Fibroblast of pulmonary artery (primary cell): ENCODE measurements at regions not wholly inside any gene's neighbourhood (a gene's known extent, or its start where the extent isn't known, plus 50 kb on each side); places are given as distances from the start of the nearest gene placed in this dataset.

ENCODE experiments used
- DNase-seq: peaks from one replicate; pipeline ENCODE4 v3.0.0-alpha.2; 2010; ENCODE audit warnings: low read depth
- H3K4me3 ChIP-seq: replicated peaks from 2 replicates; pipeline ENCODE4 v1.5.1; 2011; ENCODE audit warnings: low read depth, mild to moderate bottlenecking, control low read depth, low read length, moderate library complexity
- TF ChIP-seq, protein P1 (sequence below): IDR thresholded peaks from 2 replicates; pipeline ENCODE4 v1.5.1; 2011; ENCODE audit warnings: mild to moderate bottlenecking, control low read depth, low read length, inconsistent platforms; ENCODE audit errors: missing control alignments

- DNase-seq: peak; percentile 6
- H3K4me3 ChIP-seq: no peak overlapping the region
- TF ChIP-seq, protein P1, sequence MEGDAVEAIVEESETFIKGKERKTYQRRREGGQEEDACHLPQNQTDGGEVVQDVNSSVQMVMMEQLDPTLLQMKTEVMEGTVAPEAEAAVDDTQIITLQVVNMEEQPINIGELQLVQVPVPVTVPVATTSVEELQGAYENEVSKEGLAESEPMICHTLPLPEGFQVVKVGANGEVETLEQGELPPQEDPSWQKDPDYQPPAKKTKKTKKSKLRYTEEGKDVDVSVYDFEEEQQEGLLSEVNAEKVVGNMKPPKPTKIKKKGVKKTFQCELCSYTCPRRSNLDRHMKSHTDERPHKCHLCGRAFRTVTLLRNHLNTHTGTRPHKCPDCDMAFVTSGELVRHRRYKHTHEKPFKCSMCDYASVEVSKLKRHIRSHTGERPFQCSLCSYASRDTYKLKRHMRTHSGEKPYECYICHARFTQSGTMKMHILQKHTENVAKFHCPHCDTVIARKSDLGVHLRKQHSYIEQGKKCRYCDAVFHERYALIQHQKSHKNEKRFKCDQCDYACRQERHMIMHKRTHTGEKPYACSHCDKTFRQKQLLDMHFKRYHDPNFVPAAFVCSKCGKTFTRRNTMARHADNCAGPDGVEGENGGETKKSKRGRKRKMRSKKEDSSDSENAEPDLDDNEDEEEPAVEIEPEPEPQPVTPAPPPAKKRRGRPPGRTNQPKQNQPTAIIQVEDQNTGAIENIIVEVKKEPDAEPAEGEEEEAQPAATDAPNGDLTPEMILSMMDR: no peak
Measured at GRCh38 chr11:104765401-104766095, 132.7 kb downstream of the CASP12 start.

DNA sequence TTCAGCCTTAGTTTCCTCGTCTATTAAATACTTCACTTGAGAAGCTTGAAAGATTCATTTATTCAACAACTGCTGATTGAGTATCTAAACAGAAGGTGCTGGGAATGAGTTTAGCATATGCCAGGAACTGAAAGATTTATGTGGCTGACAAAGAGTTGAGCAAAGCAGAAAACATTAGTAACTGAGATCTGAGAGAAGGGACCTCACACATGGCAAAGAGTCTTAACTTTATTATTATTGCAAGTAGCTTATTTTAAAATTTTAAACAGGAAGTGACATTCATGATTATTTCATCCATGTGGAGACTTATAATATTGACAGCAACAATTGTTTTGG is 133.6 kb downstream of the CASP12 start:
- DNase-seq: no peak
- no peak overlapping the region for H3K4me3 ChIP-seq
- TF ChIP-seq, protein P1: no peak

DNA sequence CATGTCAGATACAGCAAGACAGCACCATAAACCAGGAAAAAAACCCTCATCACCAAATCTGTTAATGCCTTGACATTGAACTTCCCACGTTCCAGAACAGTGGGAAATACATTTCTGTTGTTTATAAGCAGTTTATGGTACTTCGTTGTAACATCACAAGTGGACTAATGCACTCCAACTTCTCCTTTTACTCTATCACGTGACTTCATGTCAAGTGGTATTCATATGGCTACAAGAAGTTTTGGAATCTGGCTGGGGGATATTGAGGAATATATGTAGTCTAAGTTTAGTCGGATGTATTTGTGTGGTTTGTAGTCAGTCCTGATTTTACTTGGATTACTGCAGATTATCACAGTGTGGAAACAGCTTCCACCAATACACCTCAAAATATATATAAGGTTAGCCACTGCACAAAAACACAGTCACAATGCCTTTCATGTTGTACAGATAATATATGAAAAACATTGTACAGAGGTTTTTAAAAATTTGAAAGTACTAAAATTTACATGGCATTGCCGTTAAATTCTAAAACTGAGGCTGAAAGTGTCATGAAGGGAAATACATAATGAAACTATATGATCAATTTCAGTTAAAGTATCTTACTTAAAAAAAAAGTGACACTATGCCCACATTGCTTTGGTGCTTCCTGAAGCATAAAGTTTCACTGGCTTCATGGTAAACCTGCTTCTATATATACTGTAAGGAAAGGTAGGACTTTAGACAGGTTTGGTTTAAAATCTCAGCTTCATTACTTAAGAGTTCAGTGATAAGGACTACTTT is 134.1 kb downstream of the CASP12 start:
- TF ChIP-seq, protein P1: no peak
- no peak for DNase-seq
- no peak overlapping the region for H3K4me3 ChIP-seq

GRCh38 chr11:104761511-104761910 is 136.7 kb downstream of the CASP12 start:
- TF ChIP-seq, protein P1: no peak
- H3K4me3 ChIP-seq: no peak overlapping the region
- DNase-seq: no peak

GRCh38 chr11:104759464-104759863 is 138.8 kb downstream of the CASP12 start:
- TF ChIP-seq, protein P1: no peak
- H3K4me3 ChIP-seq: no peak overlapping the region
- DNase-seq: no peak

GRCh38 chr11:104738918-104739317 is 159.3 kb downstream of the CASP12 start:
- DNase-seq: no peak
- H3K4me3 ChIP-seq: no peak overlapping the region
- TF ChIP-seq, protein P1: no peak
